ENCODE measurements at regions not wholly inside any gene's neighbourhood (a gene's known extent, or its start where the extent isn't known, plus 50 kb on each side); places are given as distances from the start of the nearest gene placed in this dataset.

GRCh38 chr5:7976411-7977190 is 107.7 kb downstream of the MTRR start:
- TF ChIP-seq POLR2AphosphoS5 (IDR thresholded peaks at IDR 0.05) (no peak), POLR2A (IDR thresholded peaks at IDR 0.05) (no peak), EP300 (IDR thresholded peaks at IDR 0.05) (no peak), CTCF (IDR thresholded peaks at IDR 0.05) (no peak)
- intact Hi-C loops (cut with DNase I): no loop called here
- H3K27me3 ChIP-seq: no peaks in the 10 kb centered on the region
- H3K4me3 ChIP-seq: no peak overlapping the region
- 88 to 91% methylated on average over 5 of the region's 5 CpGs for WGBS, 2 donors
- no peaks in the 10 kb centered on the region for H3K4me1 ChIP-seq
- H3K9me3 ChIP-seq: no peaks in the 10 kb centered on the region
- no peak for DNase-seq
- H3K27ac ChIP-seq: no peak overlapping the region
- no peaks in the 10 kb centered on the region for H3K36me3 ChIP-seq

GRCh38 chr5:7978114-7978513 is 109.2 kb downstream of the MTRR start:
- no peak overlapping the region for H3K27ac ChIP-seq
- no peaks in the 10 kb centered on the region for H3K27me3 ChIP-seq
- H3K4me1 ChIP-seq: no peaks in the 10 kb centered on the region
- TF ChIP-seq CTCF (IDR thresholded peaks at IDR 0.05): no peak
- TF ChIP-seq POLR2A (IDR thresholded peaks at IDR 0.05): no peak
- no peak for TF ChIP-seq POLR2AphosphoS5 (IDR thresholded peaks at IDR 0.05)
- no peak for TF ChIP-seq EP300 (IDR thresholded peaks at IDR 0.05)
- intact Hi-C loops (cut with DNase I): no loop called here
- H3K4me3 ChIP-seq: no peak overlapping the region
- DNase-seq: no peak
- H3K36me3 ChIP-seq: no peaks in the 10 kb centered on the region
- H3K9me3 ChIP-seq: no peaks in the 10 kb centered on the region
- WGBS, 2 donors: 40 to 70% methylated on average over 1 of the region's 1 CpG

GRCh38 chr5:7978991-7979390 is 110.0 kb downstream of the MTRR start:
- H3K27me3 ChIP-seq: no peaks in the 10 kb centered on the region
- no peak overlapping the region for H3K27ac ChIP-seq
- H3K36me3 ChIP-seq: no peaks in the 10 kb centered on the region
- intact Hi-C loops (cut with DNase I): no loop called here
- no peak overlapping the region for H3K4me3 ChIP-seq
- H3K9me3 ChIP-seq: no peaks in the 10 kb centered on the region
- TF ChIP-seq POLR2A (IDR thresholded peaks at IDR 0.05): no peak
- TF ChIP-seq CTCF (IDR thresholded peaks at IDR 0.05): no peak
- TF ChIP-seq POLR2AphosphoS5 (IDR thresholded peaks at IDR 0.05): no peak
- TF ChIP-seq EP300 (IDR thresholded peaks at IDR 0.05): no peak
- WGBS, 2 donors: 72 to 82% methylated on average over 2 of the region's 2 CpGs
- no peaks in the 10 kb centered on the region for H3K4me1 ChIP-seq
- DNase-seq: no peak

- TF ChIP-seq EP300 (IDR thresholded peaks at IDR 0.05) (no peak), POLR2AphosphoS5 (IDR thresholded peaks at IDR 0.05) (no peak), POLR2A (IDR thresholded peaks at IDR 0.05) (no peak), CTCF (IDR thresholded peaks at IDR 0.05) (no peak)
- intact Hi-C loops (cut with DNase I): no loop called here
- no peaks in the 10 kb centered on the region for H3K36me3 ChIP-seq
- no peaks in the 10 kb centered on the region for H3K4me1 ChIP-seq
- H3K9me3 ChIP-seq: no peaks in the 10 kb centered on the region
- H3K27ac ChIP-seq: no peak overlapping the region
- H3K4me3 ChIP-seq: no peak overlapping the region
- no peak for DNase-seq
- H3K27me3 ChIP-seq: no peaks in the 10 kb centered on the region
- WGBS, 2 donors: 81 to 88% methylated on average over 1 of the region's 1 CpG
Observed at GRCh38 chr5:7980881-7981280, 111.9 kb downstream of the MTRR start.

- TF ChIP-seq CTCF (IDR thresholded peaks at IDR 0.05): no peak
- no peak for TF ChIP-seq POLR2AphosphoS5 (IDR thresholded peaks at IDR 0.05)
- TF ChIP-seq POLR2A (IDR thresholded peaks at IDR 0.05): no peak
- TF ChIP-seq EP300 (IDR thresholded peaks at IDR 0.05): no peak
- intact Hi-C loops (cut with DNase I): no loop called here
- 92 to 96% methylated on average over 18 of the region's 18 CpGs for WGBS, 2 donors
Observed at GRCh38 chr5:7983433-7983832, 114.5 kb downstream of the MTRR start.

More at GRCh38 chr5:7983433-7983832, 114.5 kb downstream of the MTRR start:
- DNase-seq: no peak
- Histone ChIP-seq H3K9me3 (no peaks in the 10 kb centered on the region), H3K27ac (no peak overlapping the region), H3K27me3 (no peaks in the 10 kb centered on the region), H3K36me3 (no peaks in the 10 kb centered on the region), H3K4me3 (no peak overlapping the region), H3K4me1 (no peaks in the 10 kb centered on the region)
